CD4-positive, alpha-beta T cell treated with Interleukin-6 at 100 ng/mL for 8 hours (primary cell): ENCODE measurements at regions not wholly inside any gene's neighbourhood (a gene's known extent, or its start where the extent isn't known, plus 50 kb on each side); places are given as distances from the start of the nearest gene placed in this dataset.
"Not testable (repeated sequence)": the region's sequence is repeated elsewhere in the genome, so short reads cannot be mapped to it uniquely, and the experiment has no call there.

Experiments
- DNase-seq: peaks from one replicate; pipeline ENCODE4 v3.0.0-alpha.2; 2020; ENCODE audit warnings: mixed read lengths, low spot score

DNA sequence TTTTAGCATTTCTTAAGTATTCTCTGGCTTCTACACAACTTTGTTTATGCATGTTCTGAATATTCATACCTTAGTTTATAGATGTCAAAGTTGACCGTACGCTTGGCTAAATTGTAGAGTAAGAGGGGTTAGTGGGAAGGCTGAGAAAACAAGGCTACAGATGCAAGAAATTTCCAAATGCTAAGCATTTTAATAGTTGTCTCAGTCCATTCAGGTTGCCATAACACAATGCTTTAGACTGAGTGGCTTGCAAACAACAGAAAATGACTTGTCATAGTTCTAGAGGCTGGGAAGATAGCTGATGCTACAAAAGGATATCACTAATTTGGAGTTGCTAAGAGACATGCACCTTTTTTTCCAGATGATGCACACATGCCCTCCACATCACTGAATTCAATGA is 53.0 kb upstream of the C1QTNF3 start:
- not testable (repeated sequence) for DNase-seq

GRCh38 chr5:34099891-34100290 is 56.9 kb upstream of the C1QTNF3 start:
- DNase-seq: not testable (repeated sequence)

- not testable (repeated sequence) for DNase-seq
These were observed 58.6 kb upstream of the C1QTNF3 start for GRCh38 chr5:34101567-34101966.

GRCh38 chr5:34108897-34109296 is 65.9 kb upstream of the C1QTNF3 start:
- DNase-seq: not testable (repeated sequence)

GRCh38 chr5:34124280-34124679 is 81.3 kb upstream of the C1QTNF3 start:
- DNase-seq: not testable (repeated sequence)

GRCh38 chr5:34125354-34125753 is 82.3 kb upstream of the C1QTNF3 start:
- DNase-seq: not testable (repeated sequence)

DNA sequence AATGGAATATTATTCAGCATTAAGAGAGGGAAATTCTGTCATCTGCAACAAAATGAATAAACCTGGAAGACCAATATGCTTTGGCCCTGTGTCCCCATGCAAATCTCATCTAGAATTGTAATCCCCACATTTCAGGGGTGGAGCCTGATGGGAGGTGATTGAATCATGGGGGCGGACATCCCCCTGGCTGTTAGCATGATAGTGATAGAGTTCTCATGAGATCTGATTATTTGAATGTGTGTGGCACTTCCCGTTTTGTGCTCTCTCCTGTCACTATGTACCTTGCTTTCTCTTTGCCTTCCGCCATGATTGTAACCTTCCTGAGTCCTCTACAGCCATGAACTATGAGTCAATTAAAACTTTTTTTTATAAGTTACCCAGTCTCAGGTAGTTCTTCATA is 83.7 kb upstream of the C1QTNF3 start:
- not testable (repeated sequence) for DNase-seq

GRCh38 chr5:34127818-34128217 is 84.8 kb upstream of the C1QTNF3 start:
- DNase-seq: not testable (repeated sequence)

DNA sequence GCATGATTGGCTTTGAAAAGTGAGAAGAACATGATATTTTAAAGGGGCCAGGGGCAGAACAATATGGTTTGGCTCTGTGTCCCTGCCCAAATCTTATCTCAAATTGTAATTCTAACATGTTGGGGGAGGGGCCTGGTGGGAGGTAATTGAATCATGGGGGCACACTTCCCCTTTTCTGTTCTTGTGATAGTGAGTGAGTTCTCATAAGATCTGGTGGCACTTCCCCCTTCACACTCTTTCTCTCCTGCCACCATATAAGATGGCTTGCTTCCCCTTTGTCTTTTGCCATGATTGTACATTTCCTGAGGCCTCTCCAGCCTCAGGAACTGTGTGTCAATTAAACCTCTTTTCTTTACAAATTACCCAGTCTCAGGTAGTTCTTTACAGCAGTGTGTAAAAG is 85.9 kb upstream of the C1QTNF3 start:
- not testable (repeated sequence) for DNase-seq

DNA sequence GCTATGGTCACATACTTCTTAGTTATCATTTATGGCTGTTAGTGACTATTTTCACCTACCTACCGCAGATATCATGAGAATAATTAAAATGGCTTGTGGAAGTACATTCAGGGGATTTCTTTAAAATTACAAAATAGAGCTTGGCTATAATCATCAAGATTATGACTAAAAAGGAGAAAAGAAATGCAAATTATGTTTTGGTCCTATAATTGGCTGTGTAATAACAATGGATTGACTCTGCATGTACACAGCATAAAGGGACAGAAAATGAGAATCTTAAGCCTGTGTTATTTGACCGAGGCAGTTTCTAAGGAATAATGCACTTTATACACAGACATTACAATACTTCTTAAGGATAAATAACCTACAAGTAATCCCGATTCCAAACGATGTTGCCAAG is 112.0 kb upstream of the C1QTNF3 start:
- not testable (repeated sequence) for DNase-seq

DNA sequence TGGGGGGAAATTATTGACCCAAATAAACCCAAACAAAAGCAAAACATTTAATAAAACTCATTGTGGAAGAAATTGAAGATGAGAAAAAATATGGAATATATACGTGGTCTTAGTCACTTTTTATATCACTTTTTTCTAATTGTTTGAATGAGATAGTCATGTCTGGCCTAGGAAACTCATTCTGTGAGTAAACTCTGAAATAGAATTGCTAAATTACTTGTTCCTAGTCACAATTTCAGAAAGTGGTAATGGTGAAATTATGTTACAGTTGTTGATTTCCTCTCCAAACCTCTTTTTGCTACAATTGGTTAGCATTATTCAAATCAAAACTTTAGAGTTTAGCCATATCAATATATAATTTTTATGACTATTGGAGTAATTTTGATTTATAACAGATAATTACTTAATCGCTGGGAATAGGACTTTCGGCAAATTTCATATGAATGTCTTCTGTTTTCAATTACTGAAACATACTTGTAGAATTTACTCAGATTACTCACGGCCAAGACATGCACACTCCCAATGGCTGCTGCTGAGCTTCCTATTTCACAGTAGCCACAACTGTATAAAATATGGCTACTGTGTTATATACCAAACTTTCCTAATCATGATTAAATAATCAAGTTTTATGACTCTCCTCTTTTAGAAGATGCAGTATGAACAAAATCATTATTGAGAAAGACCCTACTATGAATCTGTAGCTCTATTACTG is 113.8 kb upstream of the C1QTNF3 start:
- DNase-seq: not testable (repeated sequence)

DNA sequence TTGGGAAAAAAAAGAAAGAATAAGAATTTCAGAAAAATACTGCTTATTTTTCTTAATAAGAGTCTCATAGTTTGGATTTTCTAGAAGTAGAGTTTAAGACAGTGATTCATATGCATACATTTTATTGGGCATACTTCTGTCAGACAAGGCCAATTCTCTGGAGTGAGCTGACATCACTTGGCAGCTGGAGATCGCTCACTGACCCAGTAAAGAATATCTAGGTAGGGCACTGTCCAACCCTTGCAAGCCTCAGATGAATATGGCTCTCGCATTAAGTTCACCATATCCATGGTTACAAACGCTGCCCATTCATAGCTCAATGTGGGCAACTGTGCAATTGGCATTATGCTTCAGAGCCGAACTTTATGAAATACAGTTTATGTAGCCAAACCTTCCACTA is 117.9 kb upstream of the C1QTNF3 start:
- DNase-seq: not testable (repeated sequence)

- not testable (repeated sequence) for DNase-seq
These were observed 128.4 kb upstream of the C1QTNF3 start for GRCh38 chr5:34171398-34171797.

GRCh38 chr5:34179453-34180190 is 136.6 kb upstream of the C1QTNF3 start:
- DNase-seq: not testable (repeated sequence)

DNA sequence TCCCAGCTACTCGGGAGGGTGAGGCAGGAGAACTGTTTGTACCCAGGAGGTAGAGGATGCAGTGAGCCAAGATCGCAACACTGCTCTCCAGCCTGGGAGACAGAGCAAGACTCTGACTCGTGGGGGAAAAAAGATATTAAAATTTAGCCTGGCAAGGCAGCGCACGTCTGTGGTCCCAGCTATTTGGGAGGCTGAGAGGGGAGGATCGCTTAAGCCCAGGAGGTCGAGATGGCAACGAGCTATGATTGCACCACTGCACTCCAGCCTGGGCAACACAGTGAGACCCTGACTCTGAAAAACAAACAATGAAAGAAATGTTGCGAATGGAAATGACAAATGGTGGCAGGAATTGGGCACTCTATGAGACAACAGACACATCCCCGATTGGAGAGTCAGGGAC is 137.2 kb upstream of the C1QTNF3 start:
- DNase-seq: not testable (repeated sequence)

DNA sequence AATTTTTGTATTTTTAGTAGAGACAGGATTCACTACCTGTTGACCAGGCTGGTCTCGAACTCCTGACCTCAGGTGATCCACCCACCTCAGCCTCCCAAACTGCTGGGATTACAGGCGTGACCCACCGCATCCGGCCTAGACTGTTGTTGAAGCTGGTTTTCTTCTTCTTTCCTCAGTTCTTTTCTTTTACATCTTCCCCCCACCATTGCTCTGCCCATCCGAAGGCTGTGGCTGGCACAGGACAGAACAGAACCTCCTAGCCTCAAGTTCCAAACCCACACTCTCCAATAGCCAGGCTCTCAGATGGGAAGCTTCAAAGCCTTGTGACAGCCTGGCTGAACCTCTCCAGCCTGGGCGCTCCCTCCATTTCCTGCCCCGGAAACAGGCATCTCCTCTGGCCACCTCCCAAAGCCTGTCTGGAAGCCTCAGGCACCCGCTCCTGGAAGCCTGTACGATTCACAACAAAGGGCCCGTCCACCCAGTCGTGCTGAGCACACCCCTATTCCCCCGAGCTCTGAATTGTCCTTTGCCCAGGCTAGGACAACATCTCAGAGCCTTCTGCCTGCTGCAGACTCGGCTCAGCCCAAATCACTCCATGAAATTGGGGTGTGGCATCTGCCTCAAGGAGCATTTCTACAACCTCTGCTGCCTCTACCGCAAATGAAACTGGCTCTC is 138.1 kb upstream of the C1QTNF3 start:
- DNase-seq: not testable (repeated sequence)

DNA sequence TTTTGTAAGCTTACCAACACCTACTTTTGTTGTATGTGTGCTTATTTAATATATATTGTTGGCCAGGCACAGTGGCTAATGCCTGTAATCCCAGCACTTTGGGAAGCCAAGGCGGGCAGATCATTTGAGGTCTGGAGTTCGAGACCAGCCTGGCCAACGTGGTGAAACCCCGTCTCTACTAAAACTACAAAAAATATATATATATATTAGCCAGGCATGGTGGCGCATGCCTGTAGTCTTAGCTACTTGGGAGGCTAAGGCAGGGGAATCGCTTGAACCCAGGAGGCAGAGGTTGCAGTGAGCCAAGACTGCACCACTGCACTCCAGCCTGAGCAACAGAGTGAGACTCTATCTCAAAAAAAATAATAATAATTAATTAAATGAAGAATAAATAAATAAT is 142.0 kb upstream of the C1QTNF3 start:
- not testable (repeated sequence) for DNase-seq

GRCh38 chr5:34185572-34185971 is 142.6 kb upstream of the C1QTNF3 start:
- DNase-seq: not testable (repeated sequence)

- DNase-seq: not testable (repeated sequence)
These were observed 143.1 kb upstream of the C1QTNF3 start for GRCh38 chr5:34186108-34186507.

GRCh38 chr5:34186865-34187264 is 143.9 kb upstream of the C1QTNF3 start:
- not testable (repeated sequence) for DNase-seq

GRCh38 chr5:34187441-34187840 is 144.4 kb upstream of the C1QTNF3 start:
- DNase-seq: not testable (repeated sequence)

- peak; percentile 19 for DNase-seq
These were observed 145.2 kb upstream of the C1QTNF3 start for GRCh38 chr5:34188001-34188822.
